ENCODE measurements at regions not wholly inside any gene's neighbourhood (a gene's known extent, or its start where the extent isn't known, plus 50 kb on each side); places are given as distances from the start of the nearest gene placed in this dataset.

GRCh38 chr9:78486661-78487060 lies 189.7 kb downstream of the PSAT1 start:
- no peaks in the 10 kb centered on the region for H3K79me2 ChIP-seq (ENCODE audit: control insufficient read depth in 1 of 2, insufficient read depth in 2 of 2, low read length in 2 of 2)
- DNase-seq (ENCODE audit: low read depth in 1 of 2, low spot score in 2 of 2) (no peak), FAIRE-seq (no peak)
- no peak overlapping the region for H2AFZ ChIP-seq (ENCODE audit: low read length)
- no peaks in the 10 kb centered on the region for H3K79me1 ChIP-seq (ENCODE audit: low read depth, low read length)
- no peak overlapping the region for H2AK5ac ChIP-seq (ENCODE audit: low read depth, low read length)
- no peak overlapping the region for H4K5ac ChIP-seq (ENCODE audit: insufficient read length, low read depth, low read length)
- no peaks in the 10 kb centered on the region for H3K27me3 ChIP-seq (replicated peaks in 1 of 4; ENCODE audit: control insufficient read depth in 3 of 4, extremely low read depth in 1 of 4, insufficient read depth in 3 of 4, low read length in 3 of 4)
- 85% methylated on average over 2 of the region's 2 CpGs; no CpG with 5 or more reads in 1 of the 2 experiments for WGBS, 2 experiments (ENCODE audit: extremely low coverage in 1 of 2, insufficient coverage in 1 of 2, insufficient read length in 1 of 2, insufficient replicate concordance in 2 of 2, low coverage in 1 of 2, low lambda C conversion rate in 2 of 2, missing lambda C conversion rate in 1 of 2)
- no peak overlapping the region for H3K14ac ChIP-seq (ENCODE audit: insufficient read length)
- H3K4ac ChIP-seq (replicated peaks; ENCODE audit: insufficient read length, low read depth, low read length): no peak overlapping the region
- H3K18ac ChIP-seq (ENCODE audit: extremely low read depth, low read length): no peak overlapping the region
- no peak overlapping the region for H3K4me2 ChIP-seq (ENCODE audit: insufficient read depth in 1 of 2, low read depth in 2 of 2, low read length in 2 of 2)
- POLR2A ChIA-PET (ENCODE audit: partially characterized antibody): no interaction called here
- H2BK12ac ChIP-seq (ENCODE audit: low read depth, low read length): no peak overlapping the region
- H3K36me3 ChIP-seq (ENCODE audit: control insufficient read depth in 2 of 4, insufficient read depth in 4 of 4, low read length in 3 of 4): no peaks in the 10 kb centered on the region; a peak in 1 of 8 replicates
- CTCF ChIA-PET (ENCODE audit: partially characterized antibody): interaction anchor here (1.3 to 2.6 kb wide), 3 partner anchors 11 to 16 kb away, joined by 3 to 8 read pairs (median 6); no protein-coding TSS in a partner anchor
- H3K4me1 ChIP-seq (replicated peaks in 1 of 4; ENCODE audit: control insufficient read depth in 3 of 4, insufficient read depth in 4 of 4, low read length in 3 of 4): no peaks in the 10 kb centered on the region
- H4K20me1 ChIP-seq (replicated peaks in 1 of 2; ENCODE audit: control insufficient read depth in 1 of 2, insufficient read depth in 2 of 2, low read length in 2 of 2): no peaks in the 10 kb centered on the region
- H2BK15ac ChIP-seq (ENCODE audit: low read length): no peak overlapping the region
- H3K9me3 ChIP-seq (ENCODE audit: insufficient read depth in 2 of 2, low read depth in 1 of 2, low read length in 1 of 2): peaks cover 0 to 6% of the 10 kb centered on the region in 2 experiments; a peak in 2 of 4 replicates
- H4K8ac ChIP-seq (ENCODE audit: extremely low read depth, insufficient read depth, low read length): no peak overlapping the region
- no peak overlapping the region for H3K27ac ChIP-seq (ENCODE audit: low read depth, low read length)
- H2BK120ac ChIP-seq (replicated peaks; ENCODE audit: low read depth, low read length): no peak overlapping the region
- H3K23me2 ChIP-seq (ENCODE audit: low read depth, low read length): no peaks in the 10 kb centered on the region
- H3K23ac ChIP-seq (ENCODE audit: insufficient read length): no peak overlapping the region
- no peak overlapping the region for H4K91ac ChIP-seq (replicated peaks; ENCODE audit: insufficient read length, low read length)
- no peak overlapping the region for H3K56ac ChIP-seq (replicated peaks; ENCODE audit: insufficient read length, low read depth, low read length)
- H3K9ac ChIP-seq (replicated peaks in 1 of 4; ENCODE audit: extremely low read depth in 1 of 4, low read depth in 3 of 4, low read length in 3 of 4): no peak overlapping the region
- no peak overlapping the region for H2BK20ac ChIP-seq (ENCODE audit: low read length)
- no peak overlapping the region for H3K4me3 ChIP-seq (ENCODE audit: extremely low read depth in 1 of 4, insufficient read depth in 2 of 4, low read depth in 3 of 4, low read length in 4 of 4)
- H2BK5ac ChIP-seq (ENCODE audit: low read depth, low read length): no peak overlapping the region
- TF ChIP-seq SIRT6 (IDR thresholded peaks at IDR 0.05; ENCODE audit: low read length) (no peak), CBX5 (IDR thresholded peaks at IDR 0.05; ENCODE audit: low read depth, low read length) (no peak), SP1 (IDR thresholded peaks at IDR 0.05; ENCODE audit: low read depth, low read length) (no peak), ATF2 (IDR thresholded peaks at IDR 0.05; ENCODE audit: low read length) (no peak), NANOG (IDR thresholded peaks at IDR 0.05; ENCODE audit: insufficient read depth, low read depth, low read length, poor library complexity, severe bottlenecking) (no peak), CREB1 (IDR thresholded peaks at IDR 0.05) (no peak), JUN (IDR thresholded peaks at IDR 0.05; ENCODE audit: low read depth, low read length) (no peak), RBBP5 (IDR thresholded peaks at IDR 0.05; ENCODE audit: borderline replicate concordance, low read depth, low read length) (no peak), EP300 (IDR thresholded peaks at IDR 0.05; ENCODE audit: borderline replicate concordance in 1 of 2, low read depth in 2 of 2, low read length in 2 of 2) (no peak), BACH1 (IDR thresholded peaks at IDR 0.05; ENCODE audit: low read length) (no peak), SP4 (IDR thresholded peaks at IDR 0.05; ENCODE audit: low read length) (no peak), MAX (IDR thresholded peaks at IDR 0.05) (no peak)
